ENCODE measurements at regions not wholly inside any gene's neighbourhood (a gene's known extent, or its start where the extent isn't known, plus 50 kb on each side); places are given as distances from the start of the nearest gene placed in this dataset.

DNA sequence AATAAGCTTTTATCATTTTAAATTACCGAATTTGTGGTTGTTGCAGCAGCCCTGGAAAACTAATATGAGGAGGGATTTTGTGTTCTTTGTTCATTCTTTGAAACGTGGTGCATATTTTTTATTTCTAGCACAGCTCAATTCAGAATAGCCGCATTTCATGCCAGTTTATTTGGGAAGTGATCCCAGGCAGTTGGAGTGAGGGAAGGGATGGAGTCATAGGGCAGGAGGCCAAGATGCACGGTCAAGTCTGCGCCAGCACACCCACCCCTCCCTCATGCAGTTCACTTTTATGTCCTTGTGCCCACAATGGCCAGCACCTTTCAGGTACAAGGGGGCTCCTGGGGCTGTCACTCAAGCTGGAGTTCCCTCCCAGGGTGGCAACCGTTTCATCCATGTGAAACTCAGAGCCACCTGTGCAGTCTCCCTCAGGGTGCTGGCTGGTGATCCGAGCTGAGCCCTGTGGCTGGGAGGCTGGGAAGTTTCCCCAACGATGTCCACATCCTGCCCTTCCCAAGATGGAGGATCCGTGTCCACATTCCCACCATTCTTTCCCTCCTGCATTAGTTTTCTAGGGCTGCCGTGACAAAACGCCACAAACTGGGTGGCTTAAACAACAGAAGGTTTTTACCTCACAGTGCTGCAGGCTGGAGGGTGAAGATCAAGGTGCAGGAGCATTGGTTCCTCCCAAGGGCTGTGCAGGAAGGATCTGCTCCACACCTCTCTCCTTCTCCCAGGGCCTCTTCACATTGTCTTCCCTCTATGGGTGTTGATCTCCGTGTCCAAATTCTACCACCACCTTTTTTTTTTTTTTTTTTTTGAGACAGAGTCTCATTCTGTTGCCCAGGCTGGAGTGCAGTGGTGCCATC lies 68.5 kb upstream of the ITGA6 start:
- no peak for DNase-seq (ENCODE audit: low spot score)

DNA sequence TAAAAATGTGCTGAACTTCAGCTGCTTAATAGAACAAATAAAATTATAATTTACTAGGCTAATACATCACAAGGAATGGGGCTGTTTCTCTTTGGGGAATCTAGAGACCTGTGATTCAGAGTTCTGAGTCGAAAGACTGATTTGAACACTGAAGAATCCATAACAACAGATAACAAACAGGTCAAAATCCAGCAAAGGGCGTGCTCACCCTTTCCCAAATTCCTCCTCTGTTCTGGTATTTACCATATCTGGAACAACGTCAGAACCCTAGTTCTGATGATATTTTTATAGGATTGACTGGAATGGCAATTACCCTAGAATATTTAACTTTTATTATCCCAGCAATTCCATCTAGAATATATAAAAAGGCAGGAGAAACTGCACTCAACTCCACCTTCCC lies 66.0 kb upstream of the ITGA6 start:
- no peak for DNase-seq (ENCODE audit: low spot score)

DNA sequence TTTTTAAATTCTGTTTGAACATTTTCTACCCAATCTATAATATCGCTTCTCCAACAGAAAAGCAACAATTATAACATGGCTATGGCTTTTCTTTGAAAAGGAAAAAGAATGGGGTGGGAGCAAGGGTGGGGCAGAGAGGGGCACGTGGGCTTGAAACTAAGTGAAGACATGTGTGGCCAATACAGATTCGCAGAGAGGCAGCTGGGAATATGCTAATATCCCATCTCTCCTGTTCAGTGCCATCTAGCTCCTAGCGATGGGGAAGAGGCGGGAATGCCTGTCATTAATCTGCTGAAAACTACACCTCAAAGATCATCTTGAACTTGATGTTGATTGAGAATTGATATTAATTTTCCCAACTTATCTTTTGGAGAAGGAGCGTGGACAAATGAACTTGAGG lies 65.5 kb upstream of the ITGA6 start:
- DNase-seq (ENCODE audit: low spot score): no peak

- no peak for DNase-seq (ENCODE audit: low spot score)
These were observed 63.1 kb upstream of the ITGA6 start for GRCh38 chr2:172364261-172364660.

GRCh38 chr2:172366596-172367150 lies 60.7 kb upstream of the ITGA6 start:
- no peak for DNase-seq (ENCODE audit: low spot score)

DNA sequence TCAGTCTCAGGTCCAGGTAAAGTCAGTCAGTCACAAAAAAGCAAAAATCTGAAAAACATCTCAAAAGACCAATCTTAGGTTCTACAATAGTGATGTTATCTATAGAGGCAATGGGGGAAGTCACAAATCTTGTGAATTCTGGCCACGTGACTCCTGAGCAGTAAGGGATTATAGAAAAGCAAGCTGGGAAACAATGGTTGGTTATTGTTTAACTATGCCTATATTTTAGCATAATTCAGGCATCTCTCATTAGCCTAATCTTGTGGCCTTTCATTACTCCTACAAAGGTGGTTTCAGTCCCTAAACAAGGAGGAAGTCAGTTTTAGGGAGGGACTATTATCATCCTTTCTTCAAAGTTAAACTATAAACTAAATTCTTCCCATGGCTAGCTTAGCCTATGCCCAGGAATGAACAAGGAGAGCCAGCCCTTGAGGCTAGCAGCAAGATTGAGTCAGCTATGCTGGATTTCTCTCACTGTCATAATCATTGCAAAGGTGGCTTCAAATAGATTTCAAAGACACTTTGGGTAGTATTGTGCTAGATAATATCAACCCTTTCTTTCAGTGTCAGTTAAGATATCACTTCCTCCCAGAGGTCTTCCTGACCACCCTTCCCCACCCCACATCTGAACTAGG lies 56.4 kb upstream of the ITGA6 start:
- DNase-seq (ENCODE audit: low spot score): no peak

- no peak for DNase-seq (ENCODE audit: low spot score)
These were observed 55.0 kb upstream of the ITGA6 start for GRCh38 chr2:172372436-172372835.

DNA sequence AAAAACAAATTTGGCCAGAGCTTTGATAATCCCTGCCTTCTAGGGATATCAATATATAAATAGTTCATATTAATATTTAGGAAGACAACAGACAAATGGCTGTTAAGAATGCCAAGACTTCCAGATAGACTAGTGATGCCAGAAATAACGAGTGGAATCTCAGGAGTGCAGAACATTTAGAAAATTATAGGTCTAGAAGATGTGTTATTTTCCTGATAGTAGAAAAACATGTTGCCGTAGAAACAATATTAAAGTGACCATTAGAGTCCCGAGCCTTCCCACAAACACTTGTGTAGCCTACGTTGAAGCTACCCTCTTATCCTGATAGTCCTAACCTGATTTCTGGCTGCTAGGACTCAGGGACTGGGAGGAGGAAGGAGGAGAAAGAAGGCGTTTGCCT lies 54.3 kb upstream of the ITGA6 start:
- no peak for DNase-seq (ENCODE audit: low spot score)

GRCh38 chr2:172373766-172374165 lies 53.6 kb upstream of the ITGA6 start:
- DNase-seq (ENCODE audit: low spot score): no peak

GRCh38 chr2:172374318-172375240 lies 52.8 kb upstream of the ITGA6 start:
- DNase-seq (ENCODE audit: low spot score): no peak

DNA sequence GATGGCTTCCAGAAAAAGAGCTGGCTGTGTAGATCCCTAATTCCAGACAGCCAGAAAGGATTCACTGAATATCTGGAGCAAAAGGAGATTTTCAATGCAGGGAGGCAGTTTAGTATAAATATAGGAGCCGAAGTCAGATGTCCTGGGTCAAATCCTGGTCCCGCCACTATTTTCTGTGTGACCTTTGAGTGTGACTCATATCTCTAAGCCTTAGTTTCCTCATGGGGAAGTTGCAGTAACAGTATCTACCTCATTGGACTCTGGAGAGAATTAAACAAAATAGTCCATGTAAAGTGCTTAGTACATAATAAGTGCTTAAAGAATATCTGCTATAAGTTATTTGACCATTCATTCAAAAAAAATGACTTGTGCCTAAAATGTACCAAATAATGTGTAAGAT lies 52.1 kb upstream of the ITGA6 start:
- no peak for DNase-seq (ENCODE audit: low spot score)

- no peak for DNase-seq (ENCODE audit: low spot score)
These were observed 51.4 kb upstream of the ITGA6 start for GRCh38 chr2:172376016-172376415.

DNA sequence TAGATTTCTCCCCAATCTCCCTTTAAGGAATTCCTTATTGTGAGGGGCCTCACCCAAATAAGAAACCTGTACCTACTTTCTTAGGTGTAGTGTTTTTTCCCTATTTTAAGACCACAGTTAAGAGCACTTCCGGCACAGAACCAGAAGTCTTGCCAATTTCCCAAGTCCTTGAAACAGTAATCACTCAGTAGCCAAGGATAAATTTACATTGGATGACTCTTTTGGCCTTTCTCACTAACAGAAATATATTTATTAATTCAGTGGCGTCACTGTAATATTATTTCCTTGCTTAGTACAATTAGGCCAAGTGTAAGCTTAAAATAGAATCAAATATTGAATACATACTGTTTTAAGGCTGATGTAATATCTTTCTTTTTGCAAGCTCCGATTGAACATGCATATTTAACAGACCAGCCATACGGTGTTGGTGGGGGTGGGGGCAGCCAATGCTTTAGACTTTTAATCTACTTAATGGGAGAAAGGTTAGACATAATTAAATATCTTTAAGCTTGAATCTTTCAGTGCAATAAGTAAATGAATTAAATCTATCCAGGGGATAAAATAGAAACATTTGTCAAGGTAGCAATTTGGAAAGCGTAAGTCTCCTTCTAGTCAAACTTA lies 50.8 kb upstream of the ITGA6 start:
- DNase-seq (ENCODE audit: low spot score): no peak

GRCh38 chr2:172377408-172377807 lies 50.0 kb upstream of the ITGA6 start:
- DNase-seq (ENCODE audit: low spot score): no peak
